Raji (cell line): ENCODE measurements at regions not wholly inside any gene's neighbourhood (a gene's known extent, or its start where the extent isn't known, plus 50 kb on each side); places are given as distances from the start of the nearest gene placed in this dataset.

ENCODE experiments used
- POLR2A ChIP-seq: IDR thresholded peaks from 2 replicates; pipeline ENCODE4 v1.6.1; 2011; ENCODE audit warnings: low read depth, low read length, control low read depth; ENCODE audit not compliant: insufficient read depth

- no peak for TF ChIP-seq POLR2A
Measured at GRCh38 chr14:101501858-101502615, 59.3 kb upstream of the DIO3 start.

GRCh38 chr14:101502761-101503392 is 58.4 kb upstream of the DIO3 start:
- TF ChIP-seq POLR2A = no peak

- no peak for TF ChIP-seq POLR2A
Measured at GRCh38 chr14:101503431-101504095, 57.7 kb upstream of the DIO3 start.

GRCh38 chr14:101504096-101504948 is 57.0 kb upstream of the DIO3 start:
- no peak for TF ChIP-seq POLR2A

- TF ChIP-seq POLR2A = no peak
Measured at GRCh38 chr14:101505236-101505970, 55.9 kb upstream of the DIO3 start.

GRCh38 chr14:101506211-101506925 is 54.9 kb upstream of the DIO3 start:
- TF ChIP-seq POLR2A = no peak

GRCh38 chr14:101506926-101507835 is 54.1 kb upstream of the DIO3 start:
- no peak for TF ChIP-seq POLR2A

- no peak for TF ChIP-seq POLR2A
Measured at GRCh38 chr14:101507836-101508150, 53.5 kb upstream of the DIO3 start.

GRCh38 chr14:101508196-101508947 is 52.9 kb upstream of the DIO3 start:
- no peak for TF ChIP-seq POLR2A

- no peak for TF ChIP-seq POLR2A
Measured at GRCh38 chr14:101508948-101509729, 52.2 kb upstream of the DIO3 start.

- no peak for TF ChIP-seq POLR2A
Measured at GRCh38 chr14:101509730-101510371, 51.4 kb upstream of the DIO3 start.
